NCI-H748 (cell line): ENCODE measurements at regions not wholly inside any gene's neighbourhood (a gene's known extent, or its start where the extent isn't known, plus 50 kb on each side); places are given as distances from the start of the nearest gene placed in this dataset.
A peak's percentile ranks its signal among the peaks of the same experiment; 100 is the strongest.
"Not testable (repeated sequence)": the region's sequence is repeated elsewhere in the genome, so short reads cannot be mapped to it uniquely, and the experiment has no call there.

Experiments used
- DNase-seq: peaks from one replicate; lab custom pipeline; 2025; ENCODE audit not compliant: unreplicated experiment; lab: John Stamatoyannopoulos, UW

GRCh38 chr17:61539728-61540127 is 51.3 kb downstream of the NACA2 start:
- not testable (repeated sequence) for DNase-seq

- DNase-seq, result no peak
Observed at GRCh38 chr17:61538480-61538879, 52.5 kb downstream of the NACA2 start.

GRCh38 chr17:61537264-61537771 is 53.7 kb downstream of the NACA2 start:
- DNase-seq, result peak; percentile 11

GRCh38 chr17:61536422-61536955 is 54.5 kb downstream of the NACA2 start:
- no peak for DNase-seq
